Mucosa of rectum (tissue), 2 donors: ENCODE measurements at regions not wholly inside any gene's neighbourhood (a gene's known extent, or its start where the extent isn't known, plus 50 kb on each side); places are given as distances from the start of the nearest gene placed in this dataset.

Source experiments
- H3K27ac ChIP-seq, 2 donors: one replicate each; pipeline ENCODE4 v1.7.0; 2013; ENCODE audit warnings: inconsistent platforms in 2 of 2, low read depth in 2 of 2, low read length in 2 of 2
- H3K27me3 ChIP-seq, 2 donors: one replicate each; pipeline ENCODE4 v1.7.0; 2013; ENCODE audit warnings: low read length in 2 of 2; ENCODE audit not compliant: control insufficient read depth in 2 of 2, insufficient read depth in 2 of 2
- H3K36me3 ChIP-seq, 2 donors: one replicate each; pipeline ENCODE4 v1.7.0; 2013; ENCODE audit warnings: low read length in 2 of 2; ENCODE audit not compliant: control insufficient read depth in 2 of 2, insufficient read depth in 2 of 2
- H3K4me1 ChIP-seq, 2 donors: one replicate each; pipeline ENCODE4 v1.7.0; 2013; ENCODE audit warnings: low read length in 2 of 2, mild to moderate bottlenecking in 1 of 2; ENCODE audit not compliant: control insufficient read depth in 2 of 2, insufficient read depth in 2 of 2
- H3K4me3 ChIP-seq, 2 donors: one replicate each; pipeline ENCODE4 v1.7.0; 2013; ENCODE audit warnings: low read length in 2 of 2
- H3K9ac ChIP-seq, 2 donors: one replicate each; pipeline ENCODE4 v1.7.0; 2013; ENCODE audit warnings: low read length in 2 of 2, low read depth in 1 of 2, mild to moderate bottlenecking in 1 of 2
- H3K9me3 ChIP-seq, 2 donors: one replicate each; pipeline ENCODE4 v1.7.0; 2013; ENCODE audit warnings: low read length in 2 of 2; ENCODE audit not compliant: control insufficient read depth in 2 of 2
- donor health status: healthy.
- donor health status: Normal muscosa, but diverticular disease.

- no peaks in the 10 kb centered on the region for H3K4me1 ChIP-seq
- no peak overlapping the region for H3K27ac ChIP-seq
- H3K4me3 ChIP-seq: no peak overlapping the region
- no peak overlapping the region for H3K9ac ChIP-seq
- peaks cover 19 to 26% of the 10 kb centered on the region in 2 donors for H3K27me3 ChIP-seq
- no peaks in the 10 kb centered on the region for H3K9me3 ChIP-seq
- no peaks in the 10 kb centered on the region for H3K36me3 ChIP-seq
These were observed 99.7 kb upstream of the EXOC2 start for GRCh38 chr6:792662-793061.

DNA sequence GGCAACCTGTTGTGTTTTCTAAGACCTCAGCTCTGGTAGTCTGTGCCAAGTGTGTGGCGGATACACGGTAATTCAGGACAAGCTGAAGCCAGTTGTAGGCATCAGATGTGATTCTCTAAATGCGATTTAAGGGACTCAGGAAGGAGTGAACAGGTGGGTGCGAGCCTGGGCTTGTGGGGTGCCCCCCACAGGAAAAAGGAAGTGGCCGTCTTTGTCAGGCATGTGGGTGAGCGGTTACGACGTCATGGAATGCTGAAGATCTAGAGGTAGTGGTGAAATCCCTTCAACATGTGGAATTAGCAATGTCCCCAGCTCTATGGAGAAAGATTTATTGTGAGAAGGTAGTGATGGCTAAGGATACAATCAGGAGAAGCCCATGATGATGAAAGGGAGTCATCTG lies 95.1 kb upstream of the EXOC2 start:
- Histone ChIP-seq H3K4me1 (no peaks in the 10 kb centered on the region), H3K9ac (no peak overlapping the region), H3K36me3 (no peaks in the 10 kb centered on the region), H3K27ac (no peak overlapping the region), H3K27me3 (peaks cover 0 to 10% of the 10 kb centered on the region in 2 donors), H3K4me3 (no peak overlapping the region), H3K9me3 (no peaks in the 10 kb centered on the region)

GRCh38 chr6:786946-787763 lies 94.2 kb upstream of the EXOC2 start:
- H3K4me3 ChIP-seq: no peak overlapping the region
- H3K36me3 ChIP-seq: no peaks in the 10 kb centered on the region
- H3K9me3 ChIP-seq: no peaks in the 10 kb centered on the region
- H3K4me1 ChIP-seq: no peaks in the 10 kb centered on the region
- H3K27ac ChIP-seq: no peak overlapping the region
- no peak overlapping the region for H3K9ac ChIP-seq
- H3K27me3 ChIP-seq: peaks cover 0 to 4% of the 10 kb centered on the region in 2 donors

DNA sequence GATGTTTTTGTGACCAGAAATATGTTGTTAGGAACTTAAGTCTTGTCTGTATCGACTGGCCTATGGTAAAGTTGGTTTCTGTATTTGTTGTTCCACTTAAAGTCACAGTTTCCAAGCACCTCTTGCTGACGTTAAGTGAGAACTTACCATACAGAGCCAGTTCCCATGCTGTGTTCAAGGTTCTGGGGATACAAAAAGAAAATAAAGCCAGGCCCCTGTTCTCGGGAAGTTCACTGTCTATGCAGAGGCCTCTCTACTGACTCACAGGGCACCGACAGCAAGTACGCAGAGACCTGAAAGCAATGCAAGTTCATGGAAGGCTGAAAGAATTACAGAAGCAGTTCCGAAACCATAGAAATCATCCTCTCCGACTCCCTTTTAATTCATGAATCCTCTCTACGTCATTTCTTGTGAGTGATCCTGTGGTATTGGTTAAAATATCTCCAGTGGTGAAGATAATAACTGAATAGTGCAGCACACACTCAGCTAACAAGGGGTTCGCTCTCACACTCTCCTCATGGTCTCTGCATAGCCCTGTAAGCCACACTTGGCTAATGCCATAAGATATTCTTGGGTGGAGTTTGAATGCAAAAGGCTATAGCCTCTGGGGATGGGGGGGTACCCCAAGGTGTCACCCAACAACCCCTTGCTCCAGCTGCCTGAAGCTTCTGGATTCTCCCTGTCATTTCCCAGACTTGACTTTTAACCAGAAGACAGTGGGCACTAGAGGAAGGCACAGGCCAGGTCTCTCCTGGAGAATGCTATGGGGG lies 91.2 kb upstream of the EXOC2 start:
- Histone ChIP-seq H3K27ac (no peak overlapping the region), H3K4me1 (no peaks in the 10 kb centered on the region), H3K4me3 (no peak overlapping the region), H3K36me3 (no peaks in the 10 kb centered on the region), H3K27me3 (peaks cover 0 to 6% of the 10 kb centered on the region in 2 donors), H3K9ac (no peak overlapping the region), H3K9me3 (no peaks in the 10 kb centered on the region)

GRCh38 chr6:782141-782540 lies 89.2 kb upstream of the EXOC2 start:
- Histone ChIP-seq H3K27ac (no peak overlapping the region), H3K36me3 (no peaks in the 10 kb centered on the region), H3K4me1 (no peaks in the 10 kb centered on the region), H3K4me3 (no peak overlapping the region), H3K27me3 (peaks cover 0 to 6% of the 10 kb centered on the region in 2 donors), H3K9me3 (no peaks in the 10 kb centered on the region), H3K9ac (no peak overlapping the region)

DNA sequence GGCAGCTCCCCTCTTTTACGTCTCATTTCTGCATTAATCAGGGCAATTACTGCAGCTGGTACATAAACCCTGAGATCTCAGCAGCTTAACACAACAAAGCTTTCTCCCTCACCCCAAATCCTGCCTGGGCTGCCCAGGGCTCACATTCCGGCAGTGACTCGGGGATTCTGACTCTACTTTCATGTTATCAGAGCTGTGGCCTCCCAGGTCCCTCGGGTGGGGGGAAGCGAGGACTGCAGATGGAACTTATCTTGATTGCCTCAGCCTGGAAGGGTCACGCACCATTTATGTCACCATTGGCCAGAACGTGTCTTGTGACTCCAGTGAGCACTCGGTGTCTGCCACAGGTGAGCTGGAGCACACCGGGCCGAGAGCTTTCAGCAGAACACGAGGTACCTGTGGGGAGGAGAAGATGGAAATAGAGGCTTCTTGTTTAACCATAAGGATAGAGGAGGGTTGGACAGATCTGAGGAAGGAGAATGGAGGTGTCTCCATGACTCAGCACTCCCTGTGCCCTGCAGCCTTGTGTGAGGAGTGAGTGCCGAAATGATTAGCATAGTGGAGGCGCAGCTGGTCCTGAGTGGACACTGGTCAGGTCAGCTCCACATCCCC lies 88.5 kb upstream of the EXOC2 start:
- H3K4me1 ChIP-seq: no peaks in the 10 kb centered on the region
- no peak overlapping the region for H3K9ac ChIP-seq
- H3K27me3 ChIP-seq: peaks cover 0 to 6% of the 10 kb centered on the region in 2 donors
- H3K9me3 ChIP-seq: no peaks in the 10 kb centered on the region
- H3K27ac ChIP-seq: no peak overlapping the region
- H3K36me3 ChIP-seq: no peaks in the 10 kb centered on the region
- H3K4me3 ChIP-seq: no peak overlapping the region

GRCh38 chr6:780706-781105 lies 87.8 kb upstream of the EXOC2 start:
- Histone ChIP-seq H3K36me3 (no peaks in the 10 kb centered on the region), H3K4me3 (no peak overlapping the region), H3K4me1 (no peaks in the 10 kb centered on the region), H3K9ac (no peak overlapping the region), H3K27ac (no peak overlapping the region), H3K27me3 (peaks cover 0 to 6% of the 10 kb centered on the region in 2 donors), H3K9me3 (no peaks in the 10 kb centered on the region)

- Histone ChIP-seq H3K27ac (no peak overlapping the region), H3K36me3 (no peaks in the 10 kb centered on the region), H3K4me3 (no peak overlapping the region), H3K9ac (no peak overlapping the region), H3K27me3 (peaks cover 0 to 10% of the 10 kb centered on the region in 2 donors), H3K4me1 (no peaks in the 10 kb centered on the region), H3K9me3 (no peaks in the 10 kb centered on the region)
These were observed 84.0 kb upstream of the EXOC2 start for GRCh38 chr6:776951-777350.

GRCh38 chr6:776528-776931 lies 83.6 kb upstream of the EXOC2 start:
- no peak overlapping the region for H3K9ac ChIP-seq

DNA sequence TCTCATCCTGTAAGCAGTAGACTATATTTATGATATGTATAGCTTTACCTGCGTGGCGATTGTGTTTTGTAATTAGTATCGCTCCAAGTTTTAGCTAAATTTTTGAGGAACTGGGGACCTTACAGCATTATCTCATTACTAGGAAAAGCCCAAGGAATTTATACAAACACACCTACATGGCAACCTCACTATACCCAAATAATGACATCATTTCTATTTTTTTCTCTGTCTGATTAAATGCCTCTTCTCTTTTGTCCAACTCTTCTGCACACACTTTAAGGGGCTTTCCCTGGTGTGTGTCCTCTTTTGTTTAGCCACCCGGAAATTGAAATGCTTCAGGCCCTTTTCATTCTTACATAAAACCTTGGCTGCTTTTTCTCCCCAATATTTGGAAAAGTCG lies 82.9 kb upstream of the EXOC2 start:
- Histone ChIP-seq H3K9ac (no peak overlapping the region), H3K27me3 (peaks cover 0 to 8% of the 10 kb centered on the region in 2 donors), H3K36me3 (no peaks in the 10 kb centered on the region), H3K27ac (no peak overlapping the region), H3K4me1 (no peaks in the 10 kb centered on the region), H3K4me3 (no peak overlapping the region), H3K9me3 (no peaks in the 10 kb centered on the region)

More at GRCh38 chr6:776528-776931, 83.6 kb upstream of the EXOC2 start:
- Histone ChIP-seq H3K4me1 (no peaks in the 10 kb centered on the region), H3K27me3 (peaks cover 0 to 10% of the 10 kb centered on the region in 2 donors), H3K9me3 (no peaks in the 10 kb centered on the region), H3K27ac (no peak overlapping the region), H3K36me3 (no peaks in the 10 kb centered on the region), H3K4me3 (no peak overlapping the region)
